ENCODE measurements at regions not wholly inside any gene's neighbourhood (a gene's known extent, or its start where the extent isn't known, plus 50 kb on each side); places are given as distances from the start of the nearest gene placed in this dataset.

DNA sequence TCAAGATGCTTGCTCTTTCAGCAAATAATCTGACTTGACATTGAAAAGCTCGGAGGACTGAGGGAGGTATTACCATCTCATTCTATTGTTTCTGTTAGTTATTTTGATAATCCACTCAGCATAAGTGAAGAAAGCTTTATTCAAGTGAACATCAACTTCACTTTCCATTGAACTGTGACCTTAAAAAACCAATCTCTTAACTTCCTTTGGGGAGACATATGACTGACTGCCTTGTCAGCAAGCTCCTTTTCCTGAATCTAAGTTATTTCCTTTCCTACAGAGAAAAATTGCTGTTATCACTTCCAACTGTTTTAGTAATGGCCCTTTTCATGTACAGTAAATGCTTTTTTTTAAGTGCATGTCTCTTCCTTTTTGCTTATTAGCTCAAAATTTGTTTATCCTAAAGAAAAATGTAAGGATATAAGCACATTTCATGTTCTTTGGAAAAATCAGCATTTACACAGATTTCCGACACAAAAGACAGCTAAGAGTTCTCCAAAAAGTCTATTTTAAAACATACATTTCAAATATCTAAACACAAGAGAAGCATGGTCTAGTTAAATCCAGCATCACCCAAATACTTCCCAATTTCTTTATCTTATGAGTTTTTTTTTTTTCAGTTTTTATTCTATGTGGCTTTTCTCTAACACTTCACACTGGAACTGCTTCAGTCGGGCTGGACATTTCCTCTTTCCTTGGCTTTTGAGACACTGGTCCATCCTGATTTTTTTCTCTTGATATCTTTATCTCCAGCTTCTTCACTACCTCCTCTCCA, 117.9 kb upstream of the DAB2 start:
- TF ChIP-seq EZH2phosphoT487 (IDR thresholded peaks at IDR 0.05; ENCODE audit: borderline replicate concordance, low read length): no peak
- TF ChIP-seq, protein P1, sequence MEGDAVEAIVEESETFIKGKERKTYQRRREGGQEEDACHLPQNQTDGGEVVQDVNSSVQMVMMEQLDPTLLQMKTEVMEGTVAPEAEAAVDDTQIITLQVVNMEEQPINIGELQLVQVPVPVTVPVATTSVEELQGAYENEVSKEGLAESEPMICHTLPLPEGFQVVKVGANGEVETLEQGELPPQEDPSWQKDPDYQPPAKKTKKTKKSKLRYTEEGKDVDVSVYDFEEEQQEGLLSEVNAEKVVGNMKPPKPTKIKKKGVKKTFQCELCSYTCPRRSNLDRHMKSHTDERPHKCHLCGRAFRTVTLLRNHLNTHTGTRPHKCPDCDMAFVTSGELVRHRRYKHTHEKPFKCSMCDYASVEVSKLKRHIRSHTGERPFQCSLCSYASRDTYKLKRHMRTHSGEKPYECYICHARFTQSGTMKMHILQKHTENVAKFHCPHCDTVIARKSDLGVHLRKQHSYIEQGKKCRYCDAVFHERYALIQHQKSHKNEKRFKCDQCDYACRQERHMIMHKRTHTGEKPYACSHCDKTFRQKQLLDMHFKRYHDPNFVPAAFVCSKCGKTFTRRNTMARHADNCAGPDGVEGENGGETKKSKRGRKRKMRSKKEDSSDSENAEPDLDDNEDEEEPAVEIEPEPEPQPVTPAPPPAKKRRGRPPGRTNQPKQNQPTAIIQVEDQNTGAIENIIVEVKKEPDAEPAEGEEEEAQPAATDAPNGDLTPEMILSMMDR (conservative IDR thresholded peaks at IDR 0.05; ENCODE audit: low read depth, low read length): no peak
